ENCODE measurements at regions not wholly inside any gene's neighbourhood (a gene's known extent, or its start where the extent isn't known, plus 50 kb on each side); places are given as distances from the start of the nearest gene placed in this dataset.
A peak's percentile ranks its signal among the peaks of the same experiment; 100 is the strongest.
"Not testable (repeated sequence)": the region's sequence is repeated elsewhere in the genome, so short reads cannot be mapped to it uniquely, and the experiment has no call there.

DNA sequence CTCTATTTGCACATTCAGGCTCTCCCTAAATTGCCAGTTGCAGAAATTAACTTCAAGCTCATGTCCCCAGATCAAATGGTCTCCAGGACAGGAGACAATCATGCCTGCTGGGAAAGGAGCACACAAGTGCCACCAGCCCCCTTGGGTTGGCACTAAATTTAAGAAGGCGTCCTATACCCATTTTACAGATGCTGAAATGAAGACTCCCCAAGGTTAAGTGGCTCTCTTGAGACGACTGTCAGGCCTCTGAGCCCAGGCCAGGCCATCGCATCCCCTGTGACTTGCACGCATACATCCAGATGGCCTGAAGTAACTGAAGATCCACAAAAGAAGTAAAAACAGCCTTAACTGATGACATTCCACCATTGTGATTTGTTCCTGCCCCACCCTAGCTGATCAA lies 232.5 kb upstream of the FOXF1 start:
- not testable (repeated sequence) for H3K9ac ChIP-seq (ENCODE audit: low read depth, low read length); H3K36me3 ChIP-seq (ENCODE audit: insufficient read depth, low read length); H3K9me3 ChIP-seq (ENCODE audit: control insufficient read depth, insufficient read depth, low read length)
- peaks cover 15% of the 10 kb centered on the region for H3K4me1 ChIP-seq (ENCODE audit: insufficient read depth, low read length)

DNA sequence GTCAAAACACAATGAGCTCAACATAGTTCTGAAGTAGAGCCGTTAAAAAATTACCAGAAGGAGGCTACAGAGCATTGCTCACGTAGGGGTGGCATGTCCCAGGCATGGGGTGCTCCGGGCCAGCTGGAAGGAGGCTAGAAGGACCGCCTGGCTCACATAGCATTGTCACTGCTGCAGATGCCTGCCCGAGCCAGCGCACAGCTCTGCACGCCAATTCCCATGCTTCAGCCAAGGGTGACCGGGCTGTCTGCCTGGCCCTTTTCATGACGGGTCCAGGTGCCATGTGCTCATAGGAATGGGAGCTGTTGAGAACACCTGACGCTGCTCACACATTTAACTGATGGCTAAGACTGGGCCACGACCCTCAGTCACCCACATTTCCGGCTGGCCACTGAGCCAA lies 228.9 kb upstream of the FOXF1 start:
- Histone ChIP-seq H3K9ac (ENCODE audit: low read depth, low read length) (no peak overlapping the region), H3K4me1 (ENCODE audit: insufficient read depth, low read length) (peaks cover 14% of the 10 kb centered on the region), H3K9me3 (ENCODE audit: control insufficient read depth, insufficient read depth, low read length) (no peaks in the 10 kb centered on the region), H3K36me3 (ENCODE audit: insufficient read depth, low read length) (no peaks in the 10 kb centered on the region)

DNA sequence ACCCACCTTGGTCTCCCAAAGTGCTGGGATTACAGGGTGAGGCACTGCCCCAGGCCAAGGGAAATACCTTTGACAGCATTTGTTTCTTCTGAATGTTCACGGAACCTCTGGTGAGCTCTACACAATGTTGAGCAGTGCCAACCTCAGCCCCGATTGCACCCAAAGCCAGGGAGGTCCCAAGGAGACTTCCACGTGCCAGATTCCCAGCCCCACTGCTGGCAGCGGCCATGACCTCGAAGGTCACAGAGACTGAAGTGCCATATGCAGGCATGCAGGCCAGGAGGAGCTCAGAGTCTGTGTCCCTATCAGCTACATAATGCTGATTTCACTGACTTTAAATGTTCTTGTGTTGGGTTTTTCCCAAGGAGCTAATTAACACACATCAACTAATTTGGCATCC lies 226.4 kb upstream of the FOXF1 start:
- Histone ChIP-seq H3K36me3 (ENCODE audit: insufficient read depth, low read length) (no peaks in the 10 kb centered on the region), H3K9ac (ENCODE audit: low read depth, low read length) (no peak overlapping the region), H3K4me1 (ENCODE audit: insufficient read depth, low read length) (peaks cover 18% of the 10 kb centered on the region), H3K9me3 (ENCODE audit: control insufficient read depth, insufficient read depth, low read length) (no peaks in the 10 kb centered on the region)

DNA sequence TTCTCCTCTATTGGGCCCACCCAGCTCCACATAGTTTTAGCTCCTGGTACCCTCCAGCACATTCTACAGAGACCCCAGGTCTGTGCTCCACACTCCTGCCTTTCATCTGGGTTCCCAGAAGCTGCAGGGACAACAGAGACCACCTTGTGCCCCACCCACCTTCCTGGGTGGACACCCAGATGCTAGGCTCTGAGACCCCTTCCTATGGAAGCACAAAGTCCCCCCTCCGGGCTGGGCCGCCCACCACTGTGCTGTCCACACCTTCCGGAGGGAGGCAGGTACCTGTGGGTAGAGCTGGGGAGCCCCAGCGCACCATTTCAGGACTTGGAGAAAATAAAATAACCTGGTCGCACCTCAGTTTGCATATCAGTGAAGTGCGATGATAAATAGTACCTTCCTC lies 224.9 kb upstream of the FOXF1 start:
- Histone ChIP-seq H3K9ac (ENCODE audit: low read depth, low read length) (no peak overlapping the region), H3K9me3 (ENCODE audit: control insufficient read depth, insufficient read depth, low read length) (no peaks in the 10 kb centered on the region), H3K4me1 (ENCODE audit: insufficient read depth, low read length) (peaks cover 27% of the 10 kb centered on the region), H3K36me3 (ENCODE audit: insufficient read depth, low read length) (no peaks in the 10 kb centered on the region)

DNA sequence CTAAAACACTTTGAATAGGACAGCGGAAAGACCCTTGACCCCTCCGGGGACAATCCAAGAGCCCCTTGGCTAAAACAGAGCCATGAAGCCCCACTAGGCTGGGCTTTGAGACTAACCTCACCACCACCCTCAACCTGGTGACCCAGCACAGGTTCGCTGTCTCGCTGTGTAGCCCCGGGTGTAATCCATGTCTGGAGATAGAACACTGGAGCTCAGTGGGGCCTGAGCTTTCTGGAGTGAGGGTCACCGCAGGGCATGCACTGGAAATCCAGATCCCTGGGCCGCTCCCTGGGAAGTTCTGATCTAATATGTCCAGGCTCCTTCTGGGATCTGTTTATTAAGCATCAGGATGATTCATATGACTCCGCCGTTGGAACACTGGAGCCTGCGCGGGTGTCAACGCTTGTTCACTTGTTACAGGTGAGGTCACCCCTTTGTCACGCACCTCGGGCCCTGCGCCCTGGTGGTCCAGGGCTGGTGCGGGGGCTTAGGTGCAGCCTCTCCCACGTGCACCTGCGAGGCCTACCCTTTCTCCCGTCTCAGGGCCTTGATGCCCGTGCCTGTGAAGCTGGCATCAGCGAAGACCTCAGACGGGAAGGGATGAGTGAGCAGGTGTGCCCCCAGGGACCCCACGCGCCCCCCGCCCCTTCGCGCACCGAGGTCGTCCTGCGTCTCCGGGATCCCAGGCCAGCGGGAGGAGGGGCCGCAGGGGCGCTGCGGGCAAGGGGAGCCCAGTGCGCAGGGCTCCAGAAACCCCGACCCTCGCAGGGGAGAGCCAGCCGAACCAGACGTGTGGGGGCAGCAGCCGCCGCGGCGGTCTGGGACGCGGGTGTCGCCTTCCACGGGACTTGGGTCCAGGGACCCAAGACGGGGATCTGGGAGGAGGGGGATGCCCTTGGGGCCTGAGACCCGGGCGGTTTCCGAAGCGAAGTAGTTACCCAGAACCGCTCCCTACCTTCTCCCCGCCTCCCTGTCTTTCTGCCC lies 224.1 kb upstream of the FOXF1 start:
- Histone ChIP-seq H3K9ac (ENCODE audit: low read depth, low read length) (peak overlapping the region; percentile 46), H3K4me1 (ENCODE audit: insufficient read depth, low read length) (peaks cover 27% of the 10 kb centered on the region), H3K36me3 (ENCODE audit: insufficient read depth, low read length) (no peaks in the 10 kb centered on the region)

DNA sequence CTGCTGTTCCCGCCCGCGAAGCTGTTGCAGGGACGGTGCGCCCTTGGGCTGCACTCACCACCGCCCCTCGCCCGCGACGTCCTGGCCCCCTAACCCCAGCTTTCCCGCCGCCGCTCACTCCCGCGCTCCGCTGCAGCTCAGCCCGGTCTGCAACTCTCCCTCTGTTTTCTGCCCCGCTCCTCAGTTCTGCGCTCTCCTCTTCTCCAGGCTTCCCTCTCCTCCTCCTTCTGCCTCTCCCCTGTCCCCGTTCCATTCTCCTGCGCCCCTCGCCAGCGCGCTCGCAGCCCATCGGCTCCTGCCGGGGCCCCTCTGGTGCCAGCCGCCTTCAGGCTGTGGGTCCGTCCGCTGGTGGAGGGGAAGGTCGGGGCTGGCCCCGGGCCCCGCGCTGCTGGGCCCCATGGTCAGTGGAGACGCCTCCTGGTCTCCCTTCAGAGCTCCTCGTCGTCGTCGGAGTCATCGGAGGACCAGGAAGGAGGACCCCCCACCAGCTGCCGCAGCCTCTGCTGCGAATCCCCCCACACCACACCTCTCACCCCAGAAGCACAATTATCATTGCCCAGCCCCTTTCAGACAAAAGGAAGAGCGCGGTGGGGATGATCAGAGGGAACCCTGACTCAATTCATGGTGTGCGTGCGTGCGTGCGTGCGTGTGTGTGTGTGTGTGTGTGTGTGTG lies 223.2 kb upstream of the FOXF1 start:
- Histone ChIP-seq H3K36me3 (ENCODE audit: insufficient read depth, low read length) (no peaks in the 10 kb centered on the region), H3K9ac (ENCODE audit: low read depth, low read length) (peak overlapping the region; percentile 46), H3K4me1 (ENCODE audit: insufficient read depth, low read length) (peaks cover 19% of the 10 kb centered on the region), H3K9me3 (ENCODE audit: control insufficient read depth, insufficient read depth, low read length) (no peaks in the 10 kb centered on the region)

More for the DNA sequence above, 224.1 kb upstream of the FOXF1 start:
- no peaks in the 10 kb centered on the region for H3K9me3 ChIP-seq (ENCODE audit: control insufficient read depth, insufficient read depth, low read length)

DNA sequence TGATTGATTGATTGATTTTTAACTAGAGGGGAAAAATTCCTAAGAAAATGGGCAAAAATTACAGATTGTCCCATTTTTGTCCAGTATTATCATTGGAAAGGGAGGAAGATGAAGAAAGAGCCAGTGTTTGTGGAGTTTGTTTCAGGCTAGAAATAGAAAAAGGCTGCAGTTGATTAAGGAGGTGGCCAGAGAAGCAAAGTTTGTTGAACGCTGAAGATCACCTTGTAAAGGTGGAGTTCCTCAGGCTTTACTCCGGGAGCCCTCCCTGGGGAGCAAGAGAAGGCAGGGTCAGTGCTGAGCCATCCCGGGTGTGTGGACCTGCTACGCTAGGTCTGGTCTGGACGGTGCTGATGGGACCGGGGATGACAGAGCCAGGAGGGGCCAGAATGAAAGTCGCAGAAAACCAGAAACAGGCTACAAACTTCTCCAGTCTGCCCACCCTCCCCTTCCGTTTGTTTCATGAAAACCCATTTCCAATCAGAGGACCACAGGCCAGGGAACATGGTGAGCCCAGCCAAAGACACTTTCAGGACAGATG lies 222.6 kb upstream of the FOXF1 start:
- Histone ChIP-seq H3K4me1 (ENCODE audit: insufficient read depth, low read length) (peaks cover 19% of the 10 kb centered on the region), H3K36me3 (ENCODE audit: insufficient read depth, low read length) (no peaks in the 10 kb centered on the region), H3K9ac (ENCODE audit: low read depth, low read length) (peak overlapping the region; percentile 46), H3K9me3 (ENCODE audit: control insufficient read depth, insufficient read depth, low read length) (no peaks in the 10 kb centered on the region)

DNA sequence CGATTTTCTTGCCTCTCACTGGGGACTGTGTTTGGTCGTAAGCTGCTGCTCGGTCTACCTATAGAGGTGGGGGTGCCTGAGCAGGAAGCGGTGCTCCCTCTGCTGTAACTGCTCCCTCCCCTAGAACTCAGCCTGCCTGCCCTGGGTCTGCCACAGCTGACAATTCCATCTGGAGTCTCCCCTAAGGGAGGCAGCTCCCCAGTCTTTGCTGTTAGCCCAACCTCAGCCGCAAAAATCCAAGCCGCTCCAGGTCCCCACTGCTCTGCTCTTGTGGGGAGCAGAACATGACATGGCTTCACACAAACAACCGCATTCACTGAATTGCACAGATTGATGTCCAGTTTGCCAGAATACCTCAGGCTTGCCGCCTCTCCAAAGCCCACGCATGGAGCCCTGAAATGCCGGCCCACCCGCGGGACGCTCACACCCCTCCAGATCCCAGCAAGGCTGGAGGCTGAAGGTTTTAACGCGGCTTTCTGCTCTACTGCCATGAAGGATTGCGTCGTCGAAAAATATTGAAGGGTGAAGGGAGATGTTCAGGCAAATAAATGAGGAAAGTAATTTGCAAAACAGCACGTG lies 221.5 kb upstream of the FOXF1 start:
- H3K9me3 ChIP-seq (ENCODE audit: control insufficient read depth, insufficient read depth, low read length), result no peaks in the 10 kb centered on the region
- H3K9ac ChIP-seq (ENCODE audit: low read depth, low read length), result peak overlapping the region; percentile 11; the same call in 1 of the 2 replicates
- H3K4me1 ChIP-seq (ENCODE audit: insufficient read depth, low read length), result peaks cover 19% of the 10 kb centered on the region
- H3K36me3 ChIP-seq (ENCODE audit: insufficient read depth, low read length), result no peaks in the 10 kb centered on the region

DNA sequence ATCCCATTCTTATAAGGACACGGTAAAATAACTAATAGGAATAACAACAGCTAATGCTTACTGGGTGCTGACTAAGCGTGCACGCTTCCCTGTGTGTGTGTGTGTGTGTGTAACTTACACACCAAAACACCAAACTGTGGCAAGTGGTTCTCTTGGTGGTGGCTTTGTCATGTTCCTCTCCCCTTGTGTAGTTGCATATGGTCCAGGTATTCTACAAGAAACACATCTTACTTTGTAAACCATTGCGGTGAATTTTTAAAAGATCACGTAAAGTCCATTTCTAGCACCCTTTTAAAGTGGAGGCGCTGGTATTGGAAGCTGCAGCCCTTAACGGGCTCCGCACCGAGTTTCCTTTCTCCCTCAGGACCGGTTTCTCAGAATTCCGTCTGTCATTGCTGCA lies 221.0 kb upstream of the FOXF1 start:
- no peaks in the 10 kb centered on the region for H3K36me3 ChIP-seq (ENCODE audit: insufficient read depth, low read length)
- H3K4me1 ChIP-seq (ENCODE audit: insufficient read depth, low read length), result peaks cover 19% of the 10 kb centered on the region
- H3K9me3 ChIP-seq (ENCODE audit: control insufficient read depth, insufficient read depth, low read length), result no peaks in the 10 kb centered on the region
- peak overlapping the region; percentile 11; the same call in 1 of the 2 replicates for H3K9ac ChIP-seq (ENCODE audit: low read depth, low read length)

DNA sequence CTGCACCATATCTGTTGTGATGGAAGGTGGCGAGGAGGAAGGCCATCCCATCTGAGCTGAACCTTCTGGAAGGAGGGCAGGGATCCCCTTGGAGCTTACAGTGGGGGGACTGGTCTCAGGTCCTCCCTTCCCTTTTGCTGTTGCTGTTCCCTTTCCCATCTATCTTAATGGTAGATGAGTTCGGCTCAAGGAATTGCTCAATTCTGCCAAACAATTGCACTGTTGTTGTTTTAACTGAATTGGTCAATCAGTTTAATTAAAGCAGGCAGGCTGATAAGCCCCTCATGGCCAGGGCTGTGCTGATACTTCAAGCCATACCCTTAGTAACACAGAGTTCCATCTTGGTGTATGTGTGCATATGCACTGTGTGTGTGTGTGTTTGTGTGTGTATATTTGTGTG lies 220.4 kb upstream of the FOXF1 start:
- Histone ChIP-seq H3K4me1 (ENCODE audit: insufficient read depth, low read length) (peaks cover 19% of the 10 kb centered on the region), H3K36me3 (ENCODE audit: insufficient read depth, low read length) (no peaks in the 10 kb centered on the region), H3K9ac (ENCODE audit: low read depth, low read length) (no peak overlapping the region), H3K9me3 (ENCODE audit: control insufficient read depth, insufficient read depth, low read length) (no peaks in the 10 kb centered on the region)

DNA sequence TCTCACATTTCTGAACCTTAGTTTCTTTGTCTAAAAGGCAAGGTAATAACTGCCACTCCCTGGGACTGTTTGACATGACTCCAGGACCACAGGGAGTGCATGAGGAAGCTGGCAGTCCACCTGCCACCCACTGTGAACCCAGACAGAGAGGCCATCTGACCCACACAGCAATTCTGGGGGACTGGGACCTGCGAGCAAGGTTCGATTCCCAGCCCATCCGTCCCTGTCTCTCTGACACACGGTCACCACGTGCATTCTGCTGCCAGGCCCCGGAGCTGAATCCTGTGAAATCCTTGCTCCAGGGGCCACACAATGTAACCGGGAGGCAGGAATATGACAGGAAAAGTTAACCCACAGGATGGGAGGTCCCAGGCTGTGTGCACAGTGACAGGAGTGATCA lies 218.8 kb upstream of the FOXF1 start:
- H3K4me1 ChIP-seq (ENCODE audit: insufficient read depth, low read length), result peaks cover 15% of the 10 kb centered on the region
- no peaks in the 10 kb centered on the region for H3K36me3 ChIP-seq (ENCODE audit: insufficient read depth, low read length)
- H3K9me3 ChIP-seq (ENCODE audit: control insufficient read depth, insufficient read depth, low read length), result no peaks in the 10 kb centered on the region
- no peak overlapping the region for H3K9ac ChIP-seq (ENCODE audit: low read depth, low read length)

DNA sequence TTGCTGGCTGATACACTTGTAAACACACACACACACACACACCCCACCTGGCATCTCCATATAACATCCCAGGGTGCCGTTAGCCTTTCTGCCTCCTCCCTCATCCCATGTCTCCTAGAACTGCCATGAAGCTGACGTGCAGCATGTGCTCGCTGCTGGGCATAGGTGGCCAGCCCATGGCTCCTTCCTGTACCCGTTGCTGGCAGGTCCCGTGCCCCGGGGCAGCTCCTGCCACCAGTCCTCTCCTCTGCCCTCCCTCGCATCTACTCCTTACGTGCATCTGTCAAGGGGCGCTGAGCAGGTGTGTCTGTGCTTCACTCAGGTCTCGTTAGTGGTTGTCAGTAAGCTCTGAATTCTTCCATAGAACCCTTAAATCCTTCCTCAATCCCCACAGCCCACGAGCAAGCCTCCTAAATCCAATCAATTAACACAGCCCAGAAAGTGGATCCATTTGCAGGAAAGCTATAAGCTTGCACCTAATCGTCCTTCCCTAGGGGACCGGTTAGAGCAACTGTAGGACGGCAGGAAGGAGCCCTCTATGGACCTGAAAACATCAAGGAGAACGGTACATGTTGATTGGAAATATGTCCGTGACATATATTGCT lies 218.1 kb upstream of the FOXF1 start:
- H3K9me3 ChIP-seq (ENCODE audit: control insufficient read depth, insufficient read depth, low read length), result no peaks in the 10 kb centered on the region
- H3K9ac ChIP-seq (ENCODE audit: low read depth, low read length), result no peak overlapping the region
- H3K4me1 ChIP-seq (ENCODE audit: insufficient read depth, low read length), result peaks cover 17% of the 10 kb centered on the region
- no peaks in the 10 kb centered on the region for H3K36me3 ChIP-seq (ENCODE audit: insufficient read depth, low read length)

DNA sequence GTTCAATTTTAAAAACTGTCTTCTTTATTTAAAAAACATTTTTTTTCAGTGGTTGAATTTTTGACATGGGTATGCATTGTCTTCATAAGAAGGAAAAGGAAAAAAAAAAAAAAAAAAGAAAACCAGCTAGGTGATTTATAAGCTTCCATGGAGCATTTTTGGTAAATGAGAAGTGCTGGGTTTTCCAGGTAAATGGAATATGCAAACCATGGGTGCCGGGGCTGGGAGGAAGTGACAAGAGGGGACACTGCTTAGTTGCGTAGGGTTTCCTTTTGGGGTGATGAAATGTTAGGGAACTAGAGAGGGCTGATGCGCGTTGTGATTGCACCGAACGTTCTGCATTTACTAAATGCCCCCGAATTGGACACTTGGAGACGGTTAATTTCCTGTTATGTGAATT lies 217.4 kb upstream of the FOXF1 start:
- Histone ChIP-seq H3K36me3 (ENCODE audit: insufficient read depth, low read length) (no peaks in the 10 kb centered on the region), H3K4me1 (ENCODE audit: insufficient read depth, low read length) (peaks cover 18% of the 10 kb centered on the region), H3K9ac (ENCODE audit: low read depth, low read length) (no peak overlapping the region), H3K9me3 (ENCODE audit: control insufficient read depth, insufficient read depth, low read length) (no peaks in the 10 kb centered on the region)

DNA sequence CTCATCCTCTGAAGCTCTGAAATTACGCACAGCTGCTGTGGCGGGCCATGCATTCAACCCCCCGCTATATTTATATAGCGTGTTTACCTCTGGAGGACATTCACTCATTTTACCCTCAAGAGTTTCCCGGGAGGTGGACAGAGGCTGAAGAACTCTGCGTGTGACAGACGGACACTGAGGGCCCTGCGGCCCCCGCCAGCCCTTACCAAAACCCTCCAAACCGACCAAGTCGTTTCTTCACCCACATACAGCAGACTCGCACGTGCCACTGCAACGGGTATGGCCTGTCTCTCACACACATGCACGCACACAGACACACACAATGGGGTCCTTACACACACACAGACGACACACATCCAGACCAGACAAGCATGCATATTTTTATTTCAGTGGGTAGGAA lies 216.4 kb upstream of the FOXF1 start:
- Histone ChIP-seq H3K36me3 (ENCODE audit: insufficient read depth, low read length) (no peaks in the 10 kb centered on the region), H3K9me3 (ENCODE audit: control insufficient read depth, insufficient read depth, low read length) (no peaks in the 10 kb centered on the region), H3K4me1 (ENCODE audit: insufficient read depth, low read length) (peaks cover 16% of the 10 kb centered on the region), H3K9ac (ENCODE audit: low read depth, low read length) (no peak overlapping the region)

Data from ES-I3 (cell line).